H1 (cell line): ENCODE measurements at regions not wholly inside any gene's neighbourhood (a gene's known extent, or its start where the extent isn't known, plus 50 kb on each side); places are given as distances from the start of the nearest gene placed in this dataset.

Experiments
- BCL11A ChIP-seq, 2 experiments: IDR thresholded peaks; one replicate each; pipeline ENCODE4 v1.6.1; 2011; ENCODE audit warnings: low read depth in 2 of 2, low read length in 2 of 2, mild to moderate bottlenecking in 2 of 2
- CHD2 ChIP-seq: IDR thresholded peaks from 2 replicates; pipeline ENCODE4 v1.6.1; 2012; ENCODE audit warnings: low read length, improper control_type of control experiment
- EZH2 ChIP-seq: fragments of 200-600 bp; sonication (generic); IDR thresholded peaks from 2 replicates; pipeline ENCODE4 v1.7.1; 2012; ENCODE audit warnings: low read depth, mild to moderate bottlenecking, moderate library complexity, low read length, inconsistent platforms; ENCODE audit not compliant: severe bottlenecking
- FOSL1 ChIP-seq: IDR thresholded peaks from 2 replicates; pipeline ENCODE4 v1.6.1; 2011; ENCODE audit warnings: mild to moderate bottlenecking, low read depth, low read length, moderate library complexity; ENCODE audit not compliant: insufficient read depth
- GABPA ChIP-seq: IDR thresholded peaks from 2 replicates; pipeline ENCODE4 v1.6.1; 2011; ENCODE audit warnings: mild to moderate bottlenecking, low read length, moderate library complexity, borderline replicate concordance; ENCODE audit not compliant: insufficient read depth
- POLR2A ChIP-seq, 2 experiments: IDR thresholded peaks; 1 replicate in 1 of 2; 2 replicates in 1 of 2; pipeline ENCODE4 v1.6.1; 2011; ENCODE audit warnings: low read depth in 2 of 2, low read length in 2 of 2, mild to moderate bottlenecking in 2 of 2; ENCODE audit errors: control extremely low read depth in 1 of 2
- POU5F1 ChIP-seq: IDR thresholded peaks from 2 replicates; pipeline ENCODE4 v1.6.1; 2011; ENCODE audit warnings: low read depth, mild to moderate bottlenecking, low read length, moderate library complexity
- RBBP5 ChIP-seq: IDR thresholded peaks from 2 replicates; pipeline ENCODE4 v1.7.1; 2012; ENCODE audit warnings: low read depth, mild to moderate bottlenecking, inconsistent platforms, low read length, moderate library complexity, borderline replicate concordance
- RNF2 ChIP-seq: fragments of 200-900, 300-1000 bp; sonication (generic); IDR thresholded peaks from 2 replicates; pipeline ENCODE4 v1.7.1; 2016; ENCODE audit warnings: borderline replicate concordance, low read depth, mild to moderate bottlenecking, antibody characterized with exemption, low read length; ENCODE audit not compliant: poor library complexity, severe bottlenecking; ENCODE audit errors: missing control alignments
- TAF7 ChIP-seq: optimal IDR thresholded peaks from 2 replicates; pipeline ENCODE3; 2011; ENCODE audit warnings: low read depth, mild to moderate bottlenecking, inconsistent platforms, low read length, moderate library complexity, borderline replicate concordance
- TF ChIP-seq, protein P1 (sequence below): fragments of 300-600 bp; sonication (generic); IDR thresholded peaks from 2 replicates; pipeline ENCODE4 v1.7.1; 2012; ENCODE audit warnings: low read length, moderate library complexity, mild to moderate bottlenecking, inconsistent platforms; ENCODE audit not compliant: insufficient replicate concordance

DNA sequence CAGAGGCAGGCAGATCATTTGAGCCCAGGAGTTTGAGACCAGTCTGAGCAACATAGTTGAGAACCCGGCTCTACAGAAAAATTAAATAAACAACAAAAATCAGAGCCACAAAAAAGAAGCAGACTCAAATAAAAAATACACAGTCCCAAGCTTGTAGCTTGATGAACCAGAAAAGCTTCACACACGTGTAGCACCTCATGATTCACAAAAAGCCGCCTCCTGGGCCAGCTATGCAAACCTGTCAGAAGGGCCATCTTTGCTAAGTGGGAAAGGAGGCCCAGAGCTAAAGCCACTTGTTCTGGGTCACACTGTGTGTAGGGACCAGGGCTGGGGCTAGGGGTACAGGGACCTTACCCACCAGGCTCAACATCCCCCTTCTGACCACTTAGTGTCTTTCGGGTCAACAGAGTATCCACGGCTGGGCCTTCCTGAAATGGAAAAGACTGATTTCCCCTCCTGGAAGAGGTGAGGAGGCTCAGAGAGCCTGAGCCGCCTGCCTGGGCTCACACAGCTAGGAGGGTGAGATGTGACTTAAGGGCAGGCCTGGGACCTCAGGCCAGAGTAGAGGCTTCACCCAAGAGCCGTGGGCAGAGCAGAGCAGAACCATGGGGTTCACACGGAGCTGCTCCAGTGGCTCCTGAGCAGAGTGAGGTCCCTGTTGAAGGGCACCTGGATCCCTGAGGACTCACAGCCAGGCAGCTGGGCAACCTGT, 269.6 kb downstream of the PARN start (continued):
- TF ChIP-seq, protein P1, sequence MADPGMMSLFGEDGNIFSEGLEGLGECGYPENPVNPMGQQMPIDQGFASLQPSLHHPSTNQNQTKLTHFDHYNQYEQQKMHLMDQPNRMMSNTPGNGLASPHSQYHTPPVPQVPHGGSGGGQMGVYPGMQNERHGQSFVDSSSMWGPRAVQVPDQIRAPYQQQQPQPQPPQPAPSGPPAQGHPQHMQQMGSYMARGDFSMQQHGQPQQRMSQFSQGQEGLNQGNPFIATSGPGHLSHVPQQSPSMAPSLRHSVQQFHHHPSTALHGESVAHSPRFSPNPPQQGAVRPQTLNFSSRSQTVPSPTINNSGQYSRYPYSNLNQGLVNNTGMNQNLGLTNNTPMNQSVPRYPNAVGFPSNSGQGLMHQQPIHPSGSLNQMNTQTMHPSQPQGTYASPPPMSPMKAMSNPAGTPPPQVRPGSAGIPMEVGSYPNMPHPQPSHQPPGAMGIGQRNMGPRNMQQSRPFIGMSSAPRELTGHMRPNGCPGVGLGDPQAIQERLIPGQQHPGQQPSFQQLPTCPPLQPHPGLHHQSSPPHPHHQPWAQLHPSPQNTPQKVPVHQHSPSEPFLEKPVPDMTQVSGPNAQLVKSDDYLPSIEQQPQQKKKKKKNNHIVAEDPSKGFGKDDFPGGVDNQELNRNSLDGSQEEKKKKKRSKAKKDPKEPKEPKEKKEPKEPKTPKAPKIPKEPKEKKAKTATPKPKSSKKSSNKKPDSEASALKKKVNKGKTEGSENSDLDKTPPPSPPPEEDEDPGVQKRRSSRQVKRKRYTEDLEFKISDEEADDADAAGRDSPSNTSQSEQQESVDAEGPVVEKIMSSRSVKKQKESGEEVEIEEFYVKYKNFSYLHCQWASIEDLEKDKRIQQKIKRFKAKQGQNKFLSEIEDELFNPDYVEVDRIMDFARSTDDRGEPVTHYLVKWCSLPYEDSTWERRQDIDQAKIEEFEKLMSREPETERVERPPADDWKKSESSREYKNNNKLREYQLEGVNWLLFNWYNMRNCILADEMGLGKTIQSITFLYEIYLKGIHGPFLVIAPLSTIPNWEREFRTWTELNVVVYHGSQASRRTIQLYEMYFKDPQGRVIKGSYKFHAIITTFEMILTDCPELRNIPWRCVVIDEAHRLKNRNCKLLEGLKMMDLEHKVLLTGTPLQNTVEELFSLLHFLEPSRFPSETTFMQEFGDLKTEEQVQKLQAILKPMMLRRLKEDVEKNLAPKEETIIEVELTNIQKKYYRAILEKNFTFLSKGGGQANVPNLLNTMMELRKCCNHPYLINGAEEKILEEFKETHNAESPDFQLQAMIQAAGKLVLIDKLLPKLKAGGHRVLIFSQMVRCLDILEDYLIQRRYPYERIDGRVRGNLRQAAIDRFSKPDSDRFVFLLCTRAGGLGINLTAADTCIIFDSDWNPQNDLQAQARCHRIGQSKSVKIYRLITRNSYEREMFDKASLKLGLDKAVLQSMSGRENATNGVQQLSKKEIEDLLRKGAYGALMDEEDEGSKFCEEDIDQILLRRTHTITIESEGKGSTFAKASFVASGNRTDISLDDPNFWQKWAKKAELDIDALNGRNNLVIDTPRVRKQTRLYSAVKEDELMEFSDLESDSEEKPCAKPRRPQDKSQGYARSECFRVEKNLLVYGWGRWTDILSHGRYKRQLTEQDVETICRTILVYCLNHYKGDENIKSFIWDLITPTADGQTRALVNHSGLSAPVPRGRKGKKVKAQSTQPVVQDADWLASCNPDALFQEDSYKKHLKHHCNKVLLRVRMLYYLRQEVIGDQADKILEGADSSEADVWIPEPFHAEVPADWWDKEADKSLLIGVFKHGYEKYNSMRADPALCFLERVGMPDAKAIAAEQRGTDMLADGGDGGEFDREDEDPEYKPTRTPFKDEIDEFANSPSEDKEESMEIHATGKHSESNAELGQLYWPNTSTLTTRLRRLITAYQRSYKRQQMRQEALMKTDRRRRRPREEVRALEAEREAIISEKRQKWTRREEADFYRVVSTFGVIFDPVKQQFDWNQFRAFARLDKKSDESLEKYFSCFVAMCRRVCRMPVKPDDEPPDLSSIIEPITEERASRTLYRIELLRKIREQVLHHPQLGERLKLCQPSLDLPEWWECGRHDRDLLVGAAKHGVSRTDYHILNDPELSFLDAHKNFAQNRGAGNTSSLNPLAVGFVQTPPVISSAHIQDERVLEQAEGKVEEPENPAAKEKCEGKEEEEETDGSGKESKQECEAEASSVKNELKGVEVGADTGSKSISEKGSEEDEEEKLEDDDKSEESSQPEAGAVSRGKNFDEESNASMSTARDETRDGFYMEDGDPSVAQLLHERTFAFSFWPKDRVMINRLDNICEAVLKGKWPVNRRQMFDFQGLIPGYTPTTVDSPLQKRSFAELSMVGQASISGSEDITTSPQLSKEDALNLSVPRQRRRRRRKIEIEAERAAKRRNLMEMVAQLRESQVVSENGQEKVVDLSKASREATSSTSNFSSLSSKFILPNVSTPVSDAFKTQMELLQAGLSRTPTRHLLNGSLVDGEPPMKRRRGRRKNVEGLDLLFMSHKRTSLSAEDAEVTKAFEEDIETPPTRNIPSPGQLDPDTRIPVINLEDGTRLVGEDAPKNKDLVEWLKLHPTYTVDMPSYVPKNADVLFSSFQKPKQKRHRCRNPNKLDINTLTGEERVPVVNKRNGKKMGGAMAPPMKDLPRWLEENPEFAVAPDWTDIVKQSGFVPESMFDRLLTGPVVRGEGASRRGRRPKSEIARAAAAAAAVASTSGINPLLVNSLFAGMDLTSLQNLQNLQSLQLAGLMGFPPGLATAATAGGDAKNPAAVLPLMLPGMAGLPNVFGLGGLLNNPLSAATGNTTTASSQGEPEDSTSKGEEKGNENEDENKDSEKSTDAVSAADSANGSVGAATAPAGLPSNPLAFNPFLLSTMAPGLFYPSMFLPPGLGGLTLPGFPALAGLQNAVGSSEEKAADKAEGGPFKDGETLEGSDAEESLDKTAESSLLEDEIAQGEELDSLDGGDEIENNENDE, result no peak
- TF ChIP-seq POU5F1 (no peak), RNF2 (no peak), RBBP5 (no peak), FOSL1 (no peak), BCL11A (IDR thresholded peaks at IDR 0.05; ENCODE audit: low read depth in 2 of 2, low read length in 2 of 2) (no peak), TAF7 (no peak), EZH2 (no peak), GABPA (no peak), POLR2A (IDR thresholded peaks at IDR 0.05; ENCODE audit: control extremely low read depth in 1 of 2, low read depth in 2 of 2, low read length in 2 of 2) (no peak), CHD2 (no peak)
